Activated naive CD4-positive, alpha-beta T cell treated with anti-CD3 and anti-CD28 coated beads, Interleukin-2, amount 50 U/mL, for 72 hours (primary cell): ENCODE measurements at regions not wholly inside any gene's neighbourhood (a gene's known extent, or its start where the extent isn't known, plus 50 kb on each side); places are given as distances from the start of the nearest gene placed in this dataset.

ENCODE experiments used
- ATAC-seq, 2 donors: fragments of 150-1000 bp; cut with Tn5 transposase; 2 replicates each; pipeline ENCODE4 v1.10.0; 2021; ENCODE audit warnings: mild to moderate bottlenecking in 2 of 2, moderate library complexity in 2 of 2
- DNase-seq, 2 donors: peaks; one replicate each; pipeline ENCODE4 v3.0.0; 2021 to 2022; ENCODE audit warnings: low spot score in 2 of 2
- H3K27ac Mint-ChIP-seq, 2 donors: one replicate each; pipeline ENCODE4 v1.8.0; 2022; ENCODE audit warnings: mild to moderate bottlenecking in 2 of 2, mixed read lengths in 2 of 2
- H3K36me3 Mint-ChIP-seq, 2 donors: one replicate each; pipeline ENCODE4 v1.8.0; 2022; ENCODE audit warnings: mixed read lengths in 2 of 2
- H3K9me3 Mint-ChIP-seq, 2 donors: one replicate each; pipeline ENCODE4 v1.8.0; 2022; ENCODE audit warnings: mixed read lengths in 2 of 2

DNA sequence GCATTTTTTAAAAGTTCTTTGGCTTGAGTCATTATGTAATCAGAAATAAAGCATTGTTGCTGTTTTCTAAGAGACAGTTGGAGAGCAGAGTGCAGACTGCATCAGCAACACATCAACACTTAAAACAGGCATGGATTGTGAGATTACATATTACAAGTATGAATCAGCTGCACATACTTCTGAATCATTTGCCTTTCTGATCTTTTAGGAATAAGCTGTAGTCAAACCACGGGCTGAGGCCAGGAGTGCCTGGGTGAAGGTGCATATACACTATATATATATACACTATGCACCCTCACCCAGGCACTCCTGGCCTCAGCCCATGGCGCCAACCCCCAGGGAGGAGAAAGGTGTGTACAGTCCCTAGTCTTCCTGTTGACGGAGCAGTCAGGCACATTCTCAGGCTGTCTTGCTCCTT, 52.4 kb upstream of the DLX6 start:
- no peak overlapping the region for H3K27ac Mint-ChIP-seq
- no peaks in the 10 kb centered on the region for H3K36me3 Mint-ChIP-seq
- no peak for DNase-seq
- peak in 1 of 2 donors; percentile 74 for ATAC-seq
- no peaks in the 10 kb centered on the region for H3K9me3 Mint-ChIP-seq

DNA sequence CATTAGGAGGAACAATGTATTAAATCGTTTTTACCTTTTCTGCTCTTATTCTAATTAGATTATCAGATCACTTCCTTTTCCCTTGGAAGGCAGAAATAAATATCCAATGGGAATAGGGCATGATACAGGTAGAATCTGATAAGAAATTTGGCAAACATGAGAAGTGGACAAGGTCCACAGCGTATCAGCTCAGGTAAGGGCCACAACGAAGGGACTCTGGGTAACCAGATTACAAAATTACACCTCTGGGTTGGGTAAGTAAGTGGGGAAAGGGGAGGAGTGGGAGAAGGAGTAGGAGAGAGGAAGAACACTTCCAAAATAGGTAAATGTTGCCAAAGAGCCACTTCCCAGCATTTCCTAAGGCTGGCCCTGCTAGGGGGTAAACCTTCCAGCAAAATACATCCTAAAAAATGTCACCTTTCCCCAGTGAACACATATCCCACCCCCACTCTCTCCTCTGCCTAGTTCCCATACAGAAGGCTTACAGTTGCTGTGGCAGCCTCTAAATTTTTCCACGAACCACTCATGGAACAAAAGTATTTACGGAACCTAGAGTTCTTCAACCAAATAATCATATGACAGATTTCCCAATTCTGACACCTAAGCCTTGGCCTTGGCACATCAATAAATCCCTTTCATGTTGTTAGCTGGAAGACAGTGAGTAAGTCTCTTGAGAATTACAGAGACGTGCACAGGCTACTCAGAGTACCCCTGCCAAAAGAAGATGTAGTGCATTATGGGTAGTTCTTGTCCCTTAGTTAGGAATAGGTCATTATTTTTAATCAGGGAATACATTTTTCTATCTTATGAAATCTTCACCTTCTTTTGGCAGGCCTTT, 51.5 kb upstream of the DLX6 start:
- ATAC-seq (no peak), DNase-seq (no peak)
- H3K36me3 Mint-ChIP-seq, result no peaks in the 10 kb centered on the region
- H3K9me3 Mint-ChIP-seq, result no peaks in the 10 kb centered on the region
- H3K27ac Mint-ChIP-seq, result no peak overlapping the region
